GM21367 (cell line): ENCODE measurements at regions not wholly inside any gene's neighbourhood (a gene's known extent, or its start where the extent isn't known, plus 50 kb on each side); places are given as distances from the start of the nearest gene placed in this dataset.

Experiments
- ATAC-seq: cut with Tn5 transposase; IDR thresholded peaks from one replicate; pipeline ENCODE4 v1.9.1; 2021; ENCODE audit not compliant: unreplicated experiment

- no peak for ATAC-seq
These were observed 1149.4 kb upstream of the ZEB2 start for GRCh38 chr2:145669301-145669700.

DNA sequence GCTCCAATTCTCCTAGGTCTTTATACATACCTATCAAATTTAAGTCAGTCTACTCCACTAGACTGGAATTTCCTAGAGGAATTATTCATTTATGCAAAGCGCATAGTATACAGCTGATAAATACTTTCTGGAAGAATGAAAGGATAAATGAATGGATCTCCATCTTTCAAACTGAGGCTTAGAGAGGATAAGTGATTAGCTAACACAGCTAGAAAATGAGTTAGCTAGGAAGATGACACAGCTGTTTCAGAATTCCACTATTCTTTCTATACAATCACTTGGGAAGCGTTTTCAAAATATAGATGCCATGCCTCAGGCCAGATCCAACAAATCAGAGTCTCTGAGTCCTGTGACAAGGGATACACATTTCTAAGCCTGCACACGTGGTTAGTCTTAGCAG, 1146.6 kb upstream of the ZEB2 start:
- no peak for ATAC-seq

DNA sequence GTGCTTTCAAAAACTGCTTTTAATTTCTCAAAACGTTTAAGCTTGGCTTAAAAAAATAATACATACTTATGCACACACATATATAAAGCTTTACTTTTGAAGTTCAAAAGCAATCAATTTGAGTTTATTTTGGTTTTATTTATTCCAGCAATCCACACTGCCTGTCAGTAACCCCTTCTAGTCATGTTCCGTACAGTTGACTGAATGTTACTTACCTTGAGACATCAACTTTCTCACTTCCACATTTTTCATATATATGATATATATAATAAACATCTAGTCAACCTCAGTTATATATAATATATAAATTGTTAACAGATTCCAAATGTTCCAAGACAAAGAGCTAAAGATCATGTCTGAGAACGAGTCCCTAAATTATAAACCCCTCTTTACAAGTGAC, 1137.3 kb upstream of the ZEB2 start:
- no peak for ATAC-seq

DNA sequence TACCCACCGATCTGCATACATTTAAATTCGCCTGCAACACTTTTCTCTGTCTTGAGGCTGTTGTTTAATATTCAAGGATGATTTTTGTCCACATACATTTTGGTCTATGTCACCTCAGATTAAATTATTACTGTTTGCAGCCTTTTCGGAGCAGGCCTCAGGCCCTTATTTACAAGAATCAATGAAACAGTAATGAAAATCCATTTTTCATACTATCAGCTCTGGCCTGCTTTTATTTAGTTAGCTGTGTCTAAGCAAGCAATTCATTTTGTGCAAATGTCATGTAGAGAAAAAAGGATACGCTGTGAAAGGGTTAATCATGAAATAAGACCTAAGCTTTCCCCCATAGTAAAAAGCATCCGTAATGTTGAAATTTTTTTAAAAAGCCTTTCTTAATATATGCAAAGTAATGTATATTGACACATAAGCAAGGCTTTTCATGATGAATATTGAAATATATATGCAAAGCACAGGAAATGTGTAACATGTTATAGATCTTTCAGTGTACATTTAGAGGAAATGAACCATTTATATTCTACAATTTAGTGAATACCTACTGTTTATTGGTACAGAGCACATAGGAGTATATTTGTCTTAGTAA, 1135.3 kb upstream of the ZEB2 start:
- no peak for ATAC-seq

GRCh38 chr2:145654746-145655145, 1134.8 kb upstream of the ZEB2 start:
- ATAC-seq = no peak

- ATAC-seq = no peak
These were observed 1134.2 kb upstream of the ZEB2 start for GRCh38 chr2:145654156-145654555.

GRCh38 chr2:145653553-145653952, 1133.6 kb upstream of the ZEB2 start:
- ATAC-seq = no peak

DNA sequence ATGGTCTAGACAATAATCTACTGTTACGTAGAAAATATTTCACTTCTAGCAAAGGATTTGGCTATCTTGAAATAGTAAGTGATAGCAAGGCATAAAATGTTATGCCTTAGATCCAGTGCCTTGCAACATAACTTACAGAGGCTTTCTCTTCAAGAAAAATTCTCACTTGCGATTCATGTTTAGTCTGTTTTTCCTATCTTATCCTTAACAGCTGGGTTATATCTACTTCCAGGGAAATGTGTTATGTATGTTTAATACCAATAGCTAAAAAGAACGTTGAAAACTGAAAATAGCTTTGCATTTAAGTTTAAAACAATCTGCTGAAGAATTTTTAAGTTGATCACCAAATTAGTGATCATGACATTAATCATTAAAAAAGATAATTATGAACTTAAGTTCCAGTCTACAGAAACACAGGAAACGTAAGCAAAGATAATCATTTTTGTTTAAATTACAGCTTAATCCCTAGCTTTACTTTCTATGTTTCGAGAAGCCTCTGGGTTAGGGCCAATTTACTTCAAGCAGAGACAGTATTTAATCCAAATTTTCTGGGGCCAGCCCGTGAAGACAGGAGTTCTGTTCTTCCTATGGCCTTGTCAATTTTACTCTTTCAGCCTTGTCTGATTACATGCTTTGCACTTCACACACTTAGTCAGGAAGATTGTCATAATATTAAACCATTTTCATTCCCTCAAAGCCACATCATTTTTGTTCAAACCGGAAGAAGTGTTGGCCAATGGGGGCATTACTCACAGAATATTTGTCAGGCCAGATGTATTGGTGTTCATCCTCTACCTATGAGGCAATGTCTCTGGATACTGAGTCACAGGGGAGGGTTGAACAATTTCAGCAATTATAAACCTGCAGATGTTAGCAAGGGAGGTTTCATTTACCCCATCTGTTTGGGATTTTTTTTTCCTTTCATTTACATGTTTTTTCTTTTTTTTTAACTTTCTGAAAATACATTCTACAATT, 1132.9 kb upstream of the ZEB2 start:
- ATAC-seq = no peak

GRCh38 chr2:145652036-145652435, 1132.1 kb upstream of the ZEB2 start:
- no peak for ATAC-seq

DNA sequence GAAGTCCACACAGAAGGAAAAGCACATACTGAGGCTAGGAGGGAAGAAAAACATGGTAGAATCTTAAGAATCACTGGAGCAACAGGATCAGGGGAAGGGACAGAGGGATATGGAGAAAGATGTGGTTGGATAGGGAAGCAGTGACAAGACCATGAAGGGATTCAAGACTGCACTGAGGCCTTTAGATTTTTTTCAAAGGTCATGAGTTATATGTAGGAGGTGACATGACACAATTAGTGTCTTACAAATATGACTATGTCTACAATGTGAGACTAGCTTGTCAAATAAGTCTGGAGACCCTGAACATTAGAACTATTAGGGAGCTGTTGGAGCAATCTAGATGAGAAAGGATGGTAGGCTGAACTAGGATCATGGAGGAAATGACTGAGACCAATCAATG, 1130.3 kb upstream of the ZEB2 start:
- ATAC-seq = no peak

DNA sequence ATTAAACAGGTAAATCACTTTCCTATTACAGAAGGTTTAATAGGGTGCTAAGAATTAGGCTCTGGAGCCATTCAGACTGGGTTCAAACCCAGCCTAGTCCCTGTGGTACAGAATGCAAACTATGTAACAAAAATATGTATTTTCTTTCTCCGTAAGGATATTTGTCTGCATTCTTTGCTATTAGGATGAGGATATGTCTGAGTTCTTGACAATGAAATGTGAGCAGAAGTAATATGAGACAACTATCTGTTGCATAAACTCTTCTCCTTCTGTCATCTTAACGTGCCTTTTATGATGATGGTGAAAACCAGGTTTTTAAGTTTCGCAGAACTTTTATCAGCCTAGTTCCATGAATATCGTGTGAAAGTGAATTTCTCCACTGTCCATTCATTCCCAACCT, 1129.1 kb upstream of the ZEB2 start:
- ATAC-seq = no peak

DNA sequence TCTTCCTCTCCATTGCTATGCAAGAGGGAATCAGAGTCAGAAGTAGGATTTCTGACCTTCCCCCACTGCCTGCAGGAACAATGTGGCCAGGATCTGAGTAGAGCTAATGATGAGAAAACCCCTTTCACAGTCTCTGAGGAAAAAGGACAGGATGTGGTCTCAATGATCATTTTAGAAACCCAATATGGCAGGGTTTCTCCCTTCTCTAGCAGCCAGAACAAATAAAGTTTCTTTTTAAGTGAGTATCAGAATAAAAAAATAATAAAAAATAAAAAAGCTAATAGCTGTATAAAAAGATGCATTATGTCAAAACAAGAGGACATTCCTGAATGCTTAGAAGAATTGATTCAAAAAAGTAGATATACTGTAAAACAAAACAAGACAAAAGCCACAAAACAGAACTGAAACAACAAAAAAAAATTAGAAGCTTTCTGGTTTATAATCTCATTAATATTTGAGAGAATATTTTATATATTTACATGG, 1124.9 kb upstream of the ZEB2 start:
- peak; percentile 99 for ATAC-seq

- ATAC-seq = peak; percentile 74
These were observed 1118.8 kb upstream of the ZEB2 start for GRCh38 chr2:145638675-145639074.

GRCh38 chr2:145635706-145636427, 1115.9 kb upstream of the ZEB2 start:
- no peak for ATAC-seq

DNA sequence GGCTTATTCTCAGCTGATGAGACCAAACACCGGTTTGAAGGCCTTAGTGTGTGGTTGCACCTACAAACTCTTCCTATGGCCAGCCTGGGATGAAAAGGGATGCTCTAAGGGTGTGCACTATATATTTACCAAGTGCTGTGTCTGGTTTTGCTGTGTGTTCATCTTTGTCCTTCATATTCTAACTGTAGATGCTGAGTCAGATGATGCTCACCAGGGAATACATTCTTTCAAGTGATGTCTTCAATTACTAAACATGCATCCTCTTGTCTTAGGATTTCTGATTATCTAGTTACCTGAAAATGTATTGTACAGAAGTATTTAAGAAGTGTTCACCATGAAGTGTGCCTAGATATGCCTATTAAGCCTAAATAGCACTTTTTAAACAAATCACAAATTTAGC, 1111.6 kb upstream of the ZEB2 start:
- no peak for ATAC-seq

GRCh38 chr2:145626301-145626700, 1106.4 kb upstream of the ZEB2 start:
- ATAC-seq = no peak

GRCh38 chr2:145625111-145625510, 1105.2 kb upstream of the ZEB2 start:
- ATAC-seq = no peak

- ATAC-seq = no peak
These were observed 1103.2 kb upstream of the ZEB2 start for GRCh38 chr2:145623136-145623535.

GRCh38 chr2:145622285-145622684, 1102.4 kb upstream of the ZEB2 start:
- no peak for ATAC-seq

DNA sequence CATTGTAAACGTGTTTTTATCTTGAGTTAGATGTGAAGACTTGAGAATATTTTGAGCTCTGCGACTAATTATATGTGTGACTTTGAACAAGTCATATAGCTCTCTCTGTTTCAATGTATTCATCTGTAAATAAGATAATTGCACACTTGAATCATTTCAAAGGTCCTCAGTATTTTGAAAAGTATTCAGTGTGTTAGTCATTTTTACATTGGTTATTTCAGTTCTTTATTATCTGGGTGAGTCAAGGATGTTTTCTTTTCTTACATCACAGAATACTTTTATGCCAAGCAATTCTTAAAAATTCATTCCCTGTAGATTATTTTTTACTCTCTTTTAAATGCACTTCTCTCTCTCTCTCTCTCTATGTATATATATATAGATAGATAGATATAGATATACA, 1098.0 kb upstream of the ZEB2 start:
- no peak for ATAC-seq

- ATAC-seq = no peak
These were observed 1097.5 kb upstream of the ZEB2 start for GRCh38 chr2:145617420-145617819.

DNA sequence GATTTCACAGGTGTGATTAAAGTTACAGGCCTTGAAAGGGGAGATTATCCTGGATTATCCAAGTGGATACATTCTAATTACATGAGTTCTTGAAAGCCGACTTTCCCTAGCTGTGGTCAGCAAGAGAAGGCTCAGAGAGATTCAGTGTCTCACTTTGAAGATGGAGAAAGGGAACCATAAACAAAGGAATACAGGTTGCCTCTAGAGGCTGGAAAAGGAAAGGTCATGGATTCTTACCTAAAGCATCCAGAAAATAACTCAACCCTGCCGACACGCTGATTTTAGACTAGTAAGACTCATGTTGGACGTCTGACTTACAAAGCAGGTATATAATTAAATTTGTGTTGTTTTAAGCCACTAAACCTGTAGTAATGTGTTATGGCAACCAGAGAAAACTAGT, 1095.7 kb upstream of the ZEB2 start:
- ATAC-seq = no peak
